Activated T-cell treated with anti-CD3 and anti-CD28 coated beads for 4 hours (primary cell): ENCODE measurements at regions not wholly inside any gene's neighbourhood (a gene's known extent, or its start where the extent isn't known, plus 50 kb on each side); places are given as distances from the start of the nearest gene placed in this dataset.

Source experiments
- DNase-seq: peaks from one replicate; pipeline ENCODE4 v3.0.0-alpha.2; 2020

DNA sequence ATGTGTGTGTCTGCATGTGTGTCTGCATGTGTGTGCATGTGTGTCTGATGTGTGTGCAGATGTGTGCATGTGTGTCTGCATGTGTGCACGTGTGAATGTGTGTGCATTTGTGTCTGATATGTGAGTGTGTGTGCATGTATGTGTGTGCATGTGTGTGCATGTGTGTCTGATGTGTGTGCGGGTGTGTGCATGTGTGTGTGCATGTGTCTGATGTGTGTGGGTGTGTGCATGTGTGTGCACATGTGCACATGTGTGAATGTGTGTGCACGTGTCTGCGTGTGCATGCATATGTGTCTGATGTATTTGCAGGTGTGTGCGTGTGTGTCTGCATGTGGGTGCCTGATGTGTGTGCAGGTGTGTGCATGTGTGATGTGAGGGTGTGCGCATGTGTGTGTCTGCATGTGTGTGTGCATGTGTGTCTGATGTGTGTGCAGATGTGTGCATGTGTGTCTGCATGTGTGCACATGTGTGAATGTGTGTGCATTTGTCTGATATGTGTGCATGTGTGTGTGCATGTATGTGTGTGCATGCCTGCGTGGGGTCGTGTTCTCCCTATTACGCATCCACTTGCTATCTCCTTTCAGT is 470.1 kb upstream of the HS6ST1 start:
- no peak for DNase-seq

DNA sequence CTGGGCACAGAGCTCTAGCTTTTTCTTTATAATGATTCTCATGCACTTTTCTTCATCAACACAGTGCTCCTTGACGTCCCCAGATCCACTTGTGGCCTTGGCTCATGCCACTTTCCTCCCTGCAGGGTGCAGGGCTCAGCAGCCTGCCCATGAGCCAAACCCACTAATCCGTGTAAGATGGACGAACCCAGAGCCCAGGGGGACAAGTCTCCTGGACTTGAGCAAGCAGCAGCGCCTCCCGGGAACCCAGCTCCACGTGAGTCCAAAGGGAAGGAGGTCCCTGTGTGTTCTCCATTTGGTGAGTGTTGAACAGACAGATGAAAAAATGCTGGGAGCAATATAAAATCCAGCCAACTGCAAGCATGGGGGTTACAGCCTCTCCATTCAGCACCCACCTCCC is 470.6 kb upstream of the HS6ST1 start:
- no peak for DNase-seq

DNA sequence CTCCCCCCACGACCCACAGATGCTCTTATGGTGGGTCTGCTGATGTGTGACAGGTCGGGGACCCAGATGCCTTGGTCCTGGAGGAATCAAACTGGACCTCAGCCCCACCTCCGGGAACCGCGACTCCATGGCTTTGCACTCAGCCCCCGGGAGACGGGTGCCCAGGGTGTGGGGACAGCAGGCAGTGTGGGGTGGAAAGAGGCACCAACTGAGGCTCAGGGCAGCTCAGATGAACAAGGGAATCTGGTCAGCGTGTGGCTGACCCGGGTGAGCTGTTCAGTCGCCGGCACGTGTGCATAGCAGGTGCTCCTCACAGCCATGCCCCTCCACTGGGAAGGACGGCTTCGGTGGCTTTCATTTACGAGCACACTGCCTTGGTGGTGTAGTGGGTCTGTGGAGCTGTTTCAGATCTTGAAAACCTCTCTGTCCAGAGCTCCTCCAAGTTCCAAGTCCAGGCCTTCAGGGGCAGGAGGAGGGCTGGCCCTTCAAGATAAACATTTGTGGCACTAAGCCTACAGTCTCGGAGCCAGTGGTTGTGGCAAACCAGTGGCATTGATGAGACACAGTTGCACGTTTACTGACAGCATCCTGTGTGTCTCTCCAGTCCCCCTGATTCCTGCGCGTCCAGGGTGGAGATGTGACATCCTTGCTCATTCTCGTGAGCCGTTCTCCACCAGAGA is 471.2 kb upstream of the HS6ST1 start:
- DNase-seq: no peak

GRCh38 chr2:128790541-128791001 is 471.9 kb upstream of the HS6ST1 start:
- DNase-seq: no peak

DNA sequence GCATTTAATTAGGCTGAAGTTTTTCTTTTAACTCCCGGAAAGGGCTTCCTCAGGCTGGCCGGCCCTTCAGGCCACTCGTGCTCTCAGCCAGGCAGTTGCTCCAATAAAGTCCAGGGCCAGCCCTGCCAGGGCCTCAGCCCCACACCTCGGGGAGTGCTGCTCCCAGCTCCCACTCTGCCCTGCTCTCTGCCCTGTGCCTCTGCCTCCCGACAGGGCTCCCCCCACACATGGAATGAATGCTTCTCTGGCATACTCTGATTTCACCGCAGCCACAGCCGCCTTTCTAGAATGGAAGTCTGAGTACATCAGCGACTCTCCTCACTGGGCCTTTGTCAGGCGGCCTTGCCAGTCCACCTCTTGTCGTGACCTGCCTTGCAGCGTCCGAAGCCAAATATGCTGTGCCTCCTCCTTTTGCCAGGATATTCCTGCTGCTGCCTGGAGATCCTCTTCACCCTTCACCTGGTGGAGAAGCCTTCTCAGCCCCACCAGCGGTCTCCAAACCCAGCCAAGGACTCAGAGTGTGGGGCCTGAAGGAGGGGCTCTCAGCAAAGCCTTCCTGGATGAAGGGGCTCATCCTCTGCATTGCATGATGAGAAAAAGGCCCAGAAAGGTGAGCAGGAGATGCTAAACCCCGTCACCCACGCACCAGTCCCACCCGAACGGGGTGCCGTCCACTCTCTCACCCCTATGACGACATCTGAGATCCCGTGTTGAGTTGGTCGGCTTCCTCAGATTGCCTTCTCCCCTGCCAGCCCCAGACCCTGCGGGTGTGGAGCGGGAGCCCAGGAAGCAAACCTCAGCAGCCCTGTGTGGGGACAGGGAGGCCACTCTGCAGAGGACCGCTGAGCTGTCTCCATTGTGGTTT is 472.7 kb upstream of the HS6ST1 start:
- DNase-seq: no peak

DNA sequence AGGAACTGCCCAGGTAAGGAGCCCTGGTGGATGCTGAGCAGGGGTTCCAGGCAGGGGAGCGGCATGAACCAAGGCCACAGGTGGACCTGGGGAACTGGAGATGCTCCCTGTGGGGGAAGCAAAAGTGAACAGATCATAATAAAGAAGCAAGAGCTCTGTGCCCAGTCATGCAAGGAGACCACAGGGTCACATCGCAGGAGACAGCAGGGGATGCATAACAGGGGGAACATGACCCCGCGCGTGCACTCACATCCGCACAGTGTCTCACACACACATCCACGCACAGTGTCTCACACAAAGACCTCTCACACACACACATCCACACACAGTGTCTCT is 473.3 kb upstream of the HS6ST1 start:
- DNase-seq: no peak

DNA sequence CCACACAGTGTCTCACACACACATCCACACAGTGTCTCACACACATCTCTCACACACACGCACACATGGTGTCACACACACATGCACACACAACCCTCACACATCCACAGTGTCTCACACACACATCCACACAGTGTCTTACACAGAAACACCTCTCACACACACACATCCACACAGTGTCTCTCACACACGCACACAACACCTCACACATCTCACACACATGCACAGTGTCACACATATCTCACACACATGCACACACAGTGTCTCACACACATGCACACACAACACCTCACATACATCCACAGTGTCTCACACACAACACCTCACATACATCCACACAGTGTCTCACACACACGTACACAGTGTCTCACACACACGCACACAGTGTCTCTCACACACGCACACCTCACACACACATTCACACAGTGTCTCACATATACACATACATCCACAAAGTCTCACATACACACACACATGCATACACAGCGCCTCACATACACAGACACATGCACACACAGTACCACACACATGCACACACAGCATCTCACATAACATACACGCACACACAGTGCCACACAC is 473.9 kb upstream of the HS6ST1 start:
- no peak for DNase-seq

GRCh38 chr2:128793404-128793803 is 474.7 kb upstream of the HS6ST1 start:
- no peak for DNase-seq

GRCh38 chr2:128794285-128794684 is 475.6 kb upstream of the HS6ST1 start:
- DNase-seq: no peak

DNA sequence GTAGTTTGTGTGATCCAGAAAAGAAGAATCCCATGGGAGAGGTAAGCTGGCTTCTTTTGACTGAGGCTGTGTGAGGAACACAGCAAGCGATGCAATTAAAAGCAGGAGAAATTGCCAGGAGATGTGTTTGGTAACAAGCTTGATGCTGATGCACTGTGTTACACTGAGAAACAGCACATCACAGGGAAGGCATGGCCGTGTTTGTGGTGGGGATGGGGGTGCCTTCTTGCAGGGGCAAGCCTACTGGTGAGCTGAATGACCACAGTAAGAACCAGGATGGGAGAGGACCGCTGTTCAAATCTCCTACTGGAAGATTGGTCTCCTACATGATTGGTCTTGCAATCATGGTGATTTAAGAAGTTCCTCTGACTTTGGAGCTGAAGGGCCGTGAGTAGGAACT is 477.7 kb upstream of the HS6ST1 start:
- no peak for DNase-seq

DNA sequence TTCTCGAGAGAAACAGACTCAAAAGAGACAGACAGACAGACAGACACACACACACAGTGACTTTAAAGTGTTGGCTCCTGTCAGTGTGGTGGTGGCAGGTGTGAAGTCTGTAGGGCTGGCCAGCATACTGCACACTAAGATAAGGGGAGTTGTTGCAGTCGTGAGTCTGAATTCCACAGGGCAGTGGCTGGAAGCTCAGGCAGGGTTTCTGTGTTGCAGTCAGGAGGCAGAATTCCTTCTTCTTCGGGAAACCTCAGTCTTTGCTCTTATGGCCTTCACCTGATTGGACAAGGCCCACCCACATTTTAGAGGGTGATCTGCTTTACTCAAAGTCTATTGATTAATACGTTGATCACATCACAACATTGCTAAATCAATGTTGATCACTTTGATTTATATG is 478.4 kb upstream of the HS6ST1 start:
- no peak for DNase-seq

DNA sequence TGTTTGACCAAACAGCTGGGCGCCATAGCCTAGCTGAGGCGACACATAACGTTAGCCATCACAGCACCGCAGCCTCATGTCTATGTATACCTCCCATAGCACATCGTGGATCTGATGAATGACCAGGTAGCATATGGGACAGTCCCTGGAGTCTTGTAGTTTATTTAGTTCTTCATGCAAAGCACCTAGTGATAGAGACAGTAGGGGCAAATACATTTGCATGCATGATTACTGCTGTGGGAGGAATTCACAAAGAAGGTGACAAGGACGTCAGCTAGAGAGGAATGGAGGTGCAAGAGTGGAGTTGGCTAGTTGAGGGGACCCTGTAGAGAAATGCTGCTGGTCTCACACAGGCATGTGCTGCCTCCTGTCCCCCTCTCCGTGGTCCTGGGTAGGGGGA is 478.9 kb upstream of the HS6ST1 start:
- no peak for DNase-seq

DNA sequence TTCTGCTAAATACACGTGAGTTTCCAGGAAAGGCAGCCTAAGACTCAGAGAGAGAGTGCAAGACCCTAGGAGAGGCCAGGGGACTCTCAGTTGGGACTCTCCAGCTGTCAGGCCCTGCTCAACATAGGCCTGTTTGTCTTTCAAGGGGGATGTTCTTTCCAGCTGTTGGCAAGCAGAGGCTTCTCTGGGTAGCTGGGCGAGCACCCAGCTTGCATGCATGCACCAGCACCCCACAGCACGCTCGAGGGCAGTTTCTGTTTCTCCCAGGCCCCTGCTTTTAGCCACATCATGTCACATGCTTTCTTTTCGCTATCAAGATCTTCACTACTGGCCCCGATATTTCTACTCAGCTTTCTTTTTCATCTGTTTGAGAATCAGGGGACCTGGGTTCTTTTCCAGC is 479.3 kb upstream of the HS6ST1 start:
- no peak for DNase-seq

DNA sequence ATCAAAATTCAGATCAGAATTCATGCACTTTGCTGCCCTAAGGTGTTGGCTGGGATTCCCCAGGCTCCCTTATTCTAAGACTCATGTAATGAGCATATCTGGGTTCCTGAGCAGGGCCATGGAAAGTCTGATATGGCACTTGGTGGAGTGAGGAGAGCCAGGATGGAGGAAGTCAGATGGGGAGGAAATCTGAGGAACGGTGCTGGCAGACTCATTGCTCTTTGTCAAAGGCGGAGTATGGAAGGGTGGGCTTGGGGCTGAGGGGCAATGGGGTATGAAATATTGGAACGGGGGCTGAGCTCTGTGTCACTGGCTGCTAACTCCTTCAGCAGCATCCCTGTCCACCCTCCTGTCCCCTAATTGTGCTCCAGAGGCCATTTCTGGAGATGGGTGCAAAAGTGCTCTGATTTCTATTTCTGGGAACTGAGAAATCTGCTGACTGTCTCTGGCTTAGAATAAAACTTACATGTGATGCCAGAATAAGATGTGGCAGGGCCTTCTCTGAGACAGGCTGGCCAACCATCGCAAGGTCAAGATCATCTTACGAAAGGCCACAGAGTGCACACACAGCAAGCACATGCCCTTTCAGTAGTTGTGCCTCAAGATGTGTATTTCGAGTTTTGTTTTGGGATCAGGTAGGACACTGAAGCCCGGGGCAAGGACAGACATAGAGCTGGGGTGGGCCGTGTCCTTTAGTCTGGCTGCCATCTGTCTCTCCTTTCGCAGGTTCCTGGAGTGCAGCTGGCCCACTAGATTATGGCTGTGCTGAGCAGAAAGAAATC is 480.0 kb upstream of the HS6ST1 start:
- DNase-seq: no peak

- no peak for DNase-seq
Measured at GRCh38 chr2:128799284-128799552, 480.6 kb upstream of the HS6ST1 start.

DNA sequence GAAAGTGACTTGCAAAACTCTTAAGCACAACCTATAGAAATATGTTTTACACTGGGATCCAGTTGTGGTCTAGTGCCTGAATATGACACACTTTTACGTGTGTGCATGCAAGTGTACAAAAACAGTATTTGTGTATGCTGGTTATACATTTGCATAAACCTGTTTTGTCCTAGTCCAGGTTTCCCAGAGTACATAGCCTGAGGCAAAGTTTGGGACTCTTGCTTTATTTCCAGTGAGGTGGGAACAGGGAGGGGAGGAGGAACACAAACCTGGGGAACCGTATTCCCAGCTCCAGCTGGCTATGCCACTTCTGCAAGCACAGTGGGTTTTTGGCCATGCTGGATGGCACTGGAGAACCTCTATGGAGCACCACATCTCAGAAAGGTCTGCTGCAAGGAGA is 481.1 kb upstream of the HS6ST1 start:
- no peak for DNase-seq

DNA sequence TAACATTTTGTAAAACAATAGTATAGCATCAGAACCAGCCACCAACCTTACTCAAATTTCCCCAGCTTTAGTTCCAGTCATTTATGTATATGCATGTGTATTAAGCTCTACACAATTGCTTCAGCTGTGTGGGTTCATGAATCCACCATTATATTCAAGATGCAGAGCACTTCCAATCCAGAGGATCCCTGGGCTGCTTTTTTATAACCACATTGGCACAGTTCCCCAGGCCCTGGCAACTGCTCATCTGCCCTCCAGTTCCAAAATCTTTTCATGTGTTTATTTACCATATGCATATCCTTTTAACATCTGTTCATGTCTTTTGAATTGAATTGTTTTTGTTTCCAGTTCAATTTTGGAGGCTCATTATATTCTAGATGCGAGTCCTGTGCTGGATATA is 482.9 kb upstream of the HS6ST1 start:
- DNase-seq: no peak

GRCh38 chr2:128803222-128803621 is 484.6 kb upstream of the HS6ST1 start:
- no peak for DNase-seq

- DNase-seq: no peak
Measured at GRCh38 chr2:128805237-128805636, 486.6 kb upstream of the HS6ST1 start.

DNA sequence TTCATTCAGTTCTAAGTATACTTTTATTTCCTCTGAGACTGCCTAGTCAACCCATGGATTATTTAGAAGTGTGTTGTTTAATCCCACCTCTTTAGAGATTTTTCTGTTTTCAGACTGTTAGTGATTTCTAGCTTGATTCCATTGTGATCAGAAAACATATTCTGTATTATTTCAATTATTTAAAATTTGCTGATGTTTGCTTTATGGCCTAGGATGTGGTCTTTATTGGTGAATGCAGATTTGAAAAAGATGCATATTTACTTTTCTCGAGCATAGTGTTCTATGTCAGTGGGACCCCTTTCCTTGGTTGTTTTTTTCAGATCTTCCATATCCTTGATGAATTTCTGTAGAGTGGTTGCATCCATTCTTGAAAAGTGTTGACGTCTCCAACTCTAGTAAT is 487.2 kb upstream of the HS6ST1 start:
- DNase-seq: no peak

- DNase-seq: no peak
Measured at GRCh38 chr2:128807317-128807716, 488.6 kb upstream of the HS6ST1 start.

DNA sequence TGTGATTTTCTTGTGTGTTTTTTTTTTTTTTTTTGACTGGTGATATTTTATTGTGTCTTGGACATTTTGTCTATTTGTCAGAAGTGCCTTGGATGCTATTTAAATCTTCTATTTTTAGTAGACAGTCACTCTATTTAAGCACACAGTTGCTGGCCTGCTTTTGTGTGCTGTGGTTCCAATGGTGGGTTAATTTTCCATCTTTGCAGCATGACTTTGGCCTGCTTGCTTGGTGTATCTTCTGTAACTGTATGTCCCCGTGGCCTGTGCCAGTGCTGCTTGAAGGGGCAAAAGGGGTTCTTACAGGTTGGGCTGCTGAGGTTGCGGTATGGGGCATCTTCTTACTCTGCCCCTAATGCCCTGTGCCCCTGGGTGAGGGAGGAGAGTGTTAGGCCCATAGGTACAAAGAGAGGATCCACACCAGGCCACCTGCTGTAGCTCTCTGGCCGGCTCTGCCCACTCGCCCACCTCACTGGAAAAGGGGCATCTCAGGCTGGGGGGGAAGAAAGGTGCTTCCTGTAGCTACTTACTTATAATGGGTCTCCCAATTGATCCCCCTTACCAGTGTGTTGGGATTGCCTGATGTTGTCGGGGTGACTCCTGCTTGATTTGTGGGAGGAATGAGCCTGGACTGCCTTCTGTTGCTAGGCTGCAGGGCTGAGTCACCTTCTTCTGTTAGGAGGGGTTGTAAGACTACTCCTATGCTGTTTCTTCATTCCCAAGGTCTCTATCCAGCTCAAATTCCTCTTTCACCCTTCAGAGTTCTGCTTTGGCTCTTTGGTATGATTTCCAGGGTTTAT is 490.0 kb upstream of the HS6ST1 start:
- DNase-seq: no peak

GRCh38 chr2:128809259-128809636 is 490.6 kb upstream of the HS6ST1 start:
- no peak for DNase-seq
